Duodenal mucosa (tissue), 2 donors: ENCODE measurements at regions not wholly inside any gene's neighbourhood (a gene's known extent, or its start where the extent isn't known, plus 50 kb on each side); places are given as distances from the start of the nearest gene placed in this dataset.
"Not testable (repeated sequence)": the region's sequence is repeated elsewhere in the genome, so short reads cannot be mapped to it uniquely, and the experiment has no call there.

Experiments
- H3K27ac ChIP-seq: one replicate; pipeline ENCODE4 v1.7.0; 2013; ENCODE audit warnings: low read depth, low read length
- H3K27me3 ChIP-seq, 2 donors: one replicate each; pipeline ENCODE4 v1.7.0; 2013; ENCODE audit warnings: low read length in 2 of 2, control low read depth in 1 of 2; ENCODE audit not compliant: insufficient read depth in 2 of 2, control insufficient read depth in 1 of 2
- H3K36me3 ChIP-seq, 2 donors: one replicate each; pipeline ENCODE4 v1.7.0; 2013; ENCODE audit warnings: low read length in 2 of 2, control low read depth in 1 of 2; ENCODE audit not compliant: insufficient read depth in 2 of 2, control insufficient read depth in 1 of 2
- H3K4me1 ChIP-seq, 2 donors: one replicate each; pipeline ENCODE4 v1.7.0; 2013; ENCODE audit warnings: low read length in 2 of 2, control low read depth in 1 of 2; ENCODE audit not compliant: insufficient read depth in 2 of 2, control insufficient read depth in 1 of 2
- H3K4me3 ChIP-seq, 2 donors: one replicate each; pipeline ENCODE4 v1.7.0; 2013; ENCODE audit warnings: low read length in 2 of 2, low read depth in 1 of 2
- H3K9ac ChIP-seq, 2 donors: one replicate each; pipeline ENCODE4 v1.7.0; 2013; ENCODE audit warnings: low read length in 2 of 2, low read depth in 1 of 2
- H3K9me3 ChIP-seq, 2 donors: one replicate each; pipeline ENCODE4 v1.7.0; 2013; ENCODE audit warnings: low read length in 2 of 2, control low read depth in 1 of 2; ENCODE audit not compliant: control insufficient read depth in 1 of 2

DNA sequence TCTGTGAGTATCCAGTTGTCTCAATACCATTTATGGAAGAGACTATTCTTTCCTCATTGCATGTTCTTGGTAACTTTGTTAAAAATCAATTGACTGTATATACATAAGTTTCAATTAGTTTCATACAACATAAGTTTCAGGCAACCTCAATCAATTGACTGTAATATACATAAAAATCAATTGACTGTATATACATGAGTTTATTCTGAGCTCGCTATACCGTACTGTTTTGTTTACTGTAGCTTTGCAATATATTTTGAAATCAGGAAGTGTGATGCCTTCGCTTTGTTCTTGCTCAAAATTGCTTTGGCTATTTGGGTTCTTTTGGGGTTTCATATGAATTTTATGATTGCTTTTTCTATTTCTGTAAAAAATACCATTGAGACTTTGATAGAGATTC, 392.0 kb downstream of the BTG1 start:
- no peaks in the 10 kb centered on the region for H3K27me3 ChIP-seq
- H3K4me3 ChIP-seq = no peak overlapping the region
- H3K9me3 ChIP-seq = peaks cover 4 to 7% of the 10 kb centered on the region in 2 donors
- no peak overlapping the region for H3K27ac ChIP-seq
- no peak overlapping the region for H3K9ac ChIP-seq
- H3K4me1 ChIP-seq = no peaks in the 10 kb centered on the region
- no peaks in the 10 kb centered on the region for H3K36me3 ChIP-seq

DNA sequence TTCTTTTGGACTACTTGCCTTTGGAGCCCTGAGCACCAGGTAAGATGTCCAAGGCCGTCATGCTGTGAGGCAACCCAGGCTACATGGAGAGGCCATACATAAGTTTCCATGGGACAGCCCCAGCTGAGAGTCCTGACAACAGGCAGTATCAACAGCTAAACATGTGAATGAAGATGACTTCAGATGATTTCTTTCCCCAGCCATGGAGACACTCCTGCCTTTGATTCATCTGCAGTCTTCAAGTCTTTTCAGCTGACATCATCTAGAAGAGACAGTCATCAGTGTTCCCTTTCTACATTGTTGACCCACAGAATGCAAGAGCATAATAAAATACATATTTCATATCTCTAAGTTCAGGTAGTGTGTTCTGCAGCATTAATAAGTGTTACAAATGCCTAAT, 398.7 kb downstream of the BTG1 start:
- H3K4me3 ChIP-seq = no peak overlapping the region
- no peak overlapping the region for H3K27ac ChIP-seq
- no peak overlapping the region for H3K9ac ChIP-seq
- no peaks in the 10 kb centered on the region for H3K4me1 ChIP-seq
- H3K9me3 ChIP-seq = no peaks in the 10 kb centered on the region
- no peaks in the 10 kb centered on the region for H3K27me3 ChIP-seq
- no peaks in the 10 kb centered on the region for H3K36me3 ChIP-seq

DNA sequence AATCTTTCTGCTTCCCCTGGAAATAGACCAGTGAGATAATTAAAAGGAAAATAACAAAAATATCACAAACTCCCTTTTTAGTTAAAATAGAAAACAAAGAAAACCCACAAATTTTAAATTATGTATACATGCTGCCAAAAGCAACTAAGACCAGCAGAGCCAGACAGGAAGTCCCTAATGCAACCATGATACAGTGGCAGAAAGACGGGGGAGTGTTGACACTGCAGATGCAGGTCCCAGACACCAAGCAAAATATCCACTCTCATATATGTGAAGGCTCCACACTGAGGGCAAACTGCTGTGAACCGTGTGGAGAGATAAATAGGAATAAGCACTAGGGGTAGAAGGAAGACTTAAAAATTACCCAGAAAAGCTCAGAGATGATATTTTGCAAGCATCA, 401.0 kb downstream of the BTG1 start:
- H3K9ac ChIP-seq = no peak overlapping the region
- H3K4me3 ChIP-seq = no peak overlapping the region
- H3K9me3 ChIP-seq = no peaks in the 10 kb centered on the region
- no peaks in the 10 kb centered on the region for H3K27me3 ChIP-seq
- no peaks in the 10 kb centered on the region for H3K36me3 ChIP-seq
- no peaks in the 10 kb centered on the region for H3K4me1 ChIP-seq
- H3K27ac ChIP-seq = no peak overlapping the region

DNA sequence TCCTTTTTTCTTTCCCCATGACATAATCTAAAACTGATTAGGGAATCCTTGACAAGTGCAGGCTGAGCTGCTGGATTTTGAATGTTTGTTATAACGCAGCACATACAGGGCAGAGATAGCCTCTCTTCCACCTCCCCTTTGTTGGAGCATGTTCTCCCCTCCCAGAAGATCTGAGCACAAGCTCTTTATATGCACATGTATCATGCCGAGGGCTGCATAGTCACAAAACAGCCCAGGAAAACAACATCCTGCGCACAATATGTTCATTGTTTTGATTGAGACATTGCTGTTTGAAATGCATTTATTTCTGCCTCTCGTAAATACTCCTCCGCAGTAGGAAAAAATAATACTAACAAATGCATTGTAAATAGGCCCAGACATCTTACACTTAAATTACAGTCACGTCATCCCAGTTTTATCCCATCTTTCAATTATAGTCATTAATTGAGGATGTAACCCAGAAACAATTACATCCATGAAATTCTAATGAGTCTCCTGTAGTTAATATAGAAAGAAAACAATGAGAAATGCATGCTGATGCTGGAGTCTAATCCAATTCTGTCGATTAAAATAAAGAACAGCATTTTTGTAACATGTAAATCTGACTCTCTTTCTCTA, 401.8 kb downstream of the BTG1 start:
- no peak overlapping the region for H3K27ac ChIP-seq
- H3K9ac ChIP-seq = no peak overlapping the region
- H3K36me3 ChIP-seq = no peaks in the 10 kb centered on the region
- H3K4me1 ChIP-seq = no peaks in the 10 kb centered on the region
- H3K9me3 ChIP-seq = no peaks in the 10 kb centered on the region
- no peak overlapping the region for H3K4me3 ChIP-seq
- H3K27me3 ChIP-seq = no peaks in the 10 kb centered on the region

DNA sequence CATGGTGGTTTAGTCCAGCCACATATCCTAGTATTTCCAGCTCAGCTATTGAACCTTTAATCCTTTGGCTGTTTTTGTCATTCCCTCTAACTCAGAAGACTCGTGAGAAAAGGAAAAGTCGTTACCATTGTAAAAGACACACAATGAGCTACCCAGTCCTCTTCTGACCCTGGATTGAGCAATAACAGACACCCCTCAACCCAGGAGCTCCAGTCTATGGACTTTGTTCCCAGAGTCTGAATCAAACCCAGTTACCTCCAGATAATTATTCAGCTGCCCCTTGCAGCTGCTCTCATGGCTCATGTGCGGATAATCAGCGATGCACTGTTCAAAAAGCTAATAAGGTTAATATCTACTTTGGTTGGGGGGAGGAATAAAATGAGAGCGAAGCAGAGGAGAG, 402.4 kb downstream of the BTG1 start:
- Histone ChIP-seq H3K36me3 (no peaks in the 10 kb centered on the region), H3K27ac (no peak overlapping the region), H3K27me3 (no peaks in the 10 kb centered on the region), H3K9ac (no peak overlapping the region), H3K9me3 (no peaks in the 10 kb centered on the region), H3K4me1 (no peaks in the 10 kb centered on the region), H3K4me3 (no peak overlapping the region)

DNA sequence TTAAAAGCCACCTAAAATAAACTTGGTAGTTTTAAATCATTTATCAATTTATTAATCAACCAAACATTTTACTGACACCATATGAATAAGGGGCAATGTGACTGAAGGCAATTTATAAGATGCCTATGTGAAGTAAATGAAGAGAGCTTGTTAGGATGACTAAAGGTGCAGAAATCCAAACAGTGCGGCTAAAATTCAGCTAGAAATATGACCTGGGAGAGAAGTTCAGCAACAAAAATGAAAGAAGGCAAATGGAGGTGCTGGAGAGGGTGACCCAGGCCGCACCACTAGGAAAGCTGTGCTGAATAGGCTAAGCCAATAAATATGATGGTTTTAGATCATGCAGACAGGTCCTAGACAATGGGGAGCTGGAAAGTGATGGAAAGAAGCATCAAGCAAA, 403.7 kb downstream of the BTG1 start:
- Histone ChIP-seq H3K4me1 (no peaks in the 10 kb centered on the region), H3K9me3 (no peaks in the 10 kb centered on the region), H3K27me3 (no peaks in the 10 kb centered on the region), H3K9ac (no peak overlapping the region), H3K36me3 (no peaks in the 10 kb centered on the region), H3K27ac (no peak overlapping the region), H3K4me3 (no peak overlapping the region)

DNA sequence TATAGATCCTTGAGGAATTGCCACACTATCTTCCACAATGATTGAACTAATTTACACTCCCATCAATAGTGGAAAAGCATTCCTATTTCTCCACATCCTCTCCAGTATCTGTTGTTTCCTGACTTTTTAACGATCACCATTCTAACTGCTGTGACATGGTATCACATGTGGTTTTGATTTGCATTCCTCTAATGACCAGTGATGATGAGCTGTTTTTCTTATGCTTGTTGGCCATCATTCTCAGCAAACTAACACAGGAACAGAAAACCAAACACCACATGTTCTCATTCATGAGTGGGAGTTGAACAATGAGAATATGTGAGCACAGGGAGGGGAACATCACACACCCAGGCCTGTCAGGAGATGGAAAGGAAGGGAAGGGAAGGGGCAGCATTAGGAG, 411.8 kb downstream of the BTG1 start:
- not testable (repeated sequence) for H3K27ac ChIP-seq, H3K27me3 ChIP-seq, H3K9ac ChIP-seq, H3K4me3 ChIP-seq, H3K9me3 ChIP-seq, H3K36me3 ChIP-seq, H3K4me1 ChIP-seq

DNA sequence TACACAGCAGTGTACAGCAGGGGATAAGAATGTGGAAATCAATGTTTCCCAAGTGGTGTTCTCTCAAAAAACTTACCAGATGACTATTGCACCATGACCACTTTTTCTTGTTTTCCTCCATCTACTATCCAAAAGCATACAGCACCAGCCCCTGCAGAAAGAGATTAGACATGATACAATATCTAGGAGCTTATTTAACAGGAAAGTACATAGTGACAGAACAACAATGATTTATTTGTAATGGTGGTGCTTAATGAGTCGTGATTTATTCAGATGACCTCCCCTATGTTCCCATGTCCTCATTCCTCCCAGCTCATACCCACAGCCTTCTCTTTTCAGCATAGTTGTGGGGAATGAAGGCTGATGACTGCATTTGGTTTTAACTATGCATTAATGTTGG, 413.6 kb downstream of the BTG1 start:
- H3K36me3 ChIP-seq = no peaks in the 10 kb centered on the region
- no peak overlapping the region for H3K9ac ChIP-seq
- no peaks in the 10 kb centered on the region for H3K27me3 ChIP-seq
- no peaks in the 10 kb centered on the region for H3K4me1 ChIP-seq
- H3K9me3 ChIP-seq = no peaks in the 10 kb centered on the region
- H3K27ac ChIP-seq = no peak overlapping the region
- H3K4me3 ChIP-seq = no peak overlapping the region

DNA sequence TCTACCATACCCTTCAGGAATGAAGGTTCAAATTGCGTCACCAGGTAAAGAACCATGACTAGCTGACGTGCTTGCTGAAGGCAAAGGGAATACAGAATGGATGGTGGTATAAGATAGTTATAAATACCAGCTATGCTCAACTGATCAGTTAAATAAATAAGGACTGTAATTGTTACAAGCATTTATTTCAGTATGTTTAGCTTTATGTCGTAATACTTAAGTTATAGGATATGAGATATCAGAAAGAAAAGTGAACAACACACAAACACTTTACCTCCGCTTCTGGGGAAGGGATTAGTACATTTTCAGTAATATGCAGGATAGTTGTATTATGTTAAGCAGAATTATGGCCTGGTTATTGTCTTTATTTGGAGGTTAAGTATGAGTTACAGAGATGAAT, 416.1 kb downstream of the BTG1 start:
- Histone ChIP-seq H3K36me3 (no peaks in the 10 kb centered on the region), H3K27ac (no peak overlapping the region)

DNA sequence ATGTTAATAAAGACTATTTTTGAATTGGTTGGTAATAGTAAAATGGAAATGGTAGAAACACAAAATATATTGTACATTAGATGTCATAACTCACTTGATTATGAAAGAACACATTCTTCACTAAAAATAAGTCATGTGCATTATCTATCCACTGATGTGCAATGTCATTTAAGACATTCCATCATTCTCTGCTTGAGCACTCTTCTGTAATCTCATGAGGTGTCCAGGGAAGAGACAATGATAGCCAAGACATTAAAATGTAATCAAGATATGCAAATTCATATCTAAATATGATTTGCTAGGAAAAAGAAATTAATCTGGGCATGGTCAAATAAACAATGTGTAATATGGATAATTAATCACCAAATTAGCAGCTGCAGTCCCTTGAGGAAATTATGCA, 422.5 kb downstream of the BTG1 start:
- H3K4me3 ChIP-seq = no peak overlapping the region
- H3K36me3 ChIP-seq = no peaks in the 10 kb centered on the region
- no peak overlapping the region for H3K27ac ChIP-seq
- no peak overlapping the region for H3K9ac ChIP-seq
- H3K27me3 ChIP-seq = no peaks in the 10 kb centered on the region
- no peaks in the 10 kb centered on the region for H3K9me3 ChIP-seq
- no peaks in the 10 kb centered on the region for H3K4me1 ChIP-seq

More for the DNA sequence above, 416.1 kb downstream of the BTG1 start:
- Histone ChIP-seq H3K4me1 (no peaks in the 10 kb centered on the region), H3K9me3 (no peaks in the 10 kb centered on the region), H3K4me3 (no peak overlapping the region), H3K27me3 (no peaks in the 10 kb centered on the region), H3K9ac (no peak overlapping the region)

DNA sequence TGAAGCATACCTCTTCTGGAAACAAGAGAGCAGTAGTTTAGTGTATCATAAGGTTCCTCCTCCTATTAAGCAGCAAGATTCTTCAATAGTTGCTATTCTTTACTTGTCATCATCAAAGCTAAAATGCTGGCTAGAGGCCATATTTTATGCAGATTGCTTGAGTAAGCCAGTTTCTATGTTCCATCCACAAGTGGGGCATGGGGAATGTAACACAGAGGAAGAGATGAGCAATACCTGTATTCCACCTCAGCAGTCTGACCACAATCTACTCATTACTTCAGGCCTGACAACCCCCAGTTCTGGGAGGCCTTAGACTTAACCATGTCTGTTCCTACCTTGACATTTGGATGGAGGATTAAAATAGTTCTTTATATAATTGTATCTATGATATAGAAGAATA, 423.6 kb downstream of the BTG1 start:
- H3K27ac ChIP-seq = no peak overlapping the region
- no peaks in the 10 kb centered on the region for H3K36me3 ChIP-seq
- no peak overlapping the region for H3K9ac ChIP-seq
- H3K27me3 ChIP-seq = no peaks in the 10 kb centered on the region
- H3K4me1 ChIP-seq = no peaks in the 10 kb centered on the region
- H3K9me3 ChIP-seq = no peaks in the 10 kb centered on the region
- no peak overlapping the region for H3K4me3 ChIP-seq
